GM11168 (cell line): ENCODE measurements at regions not wholly inside any gene's neighbourhood (a gene's known extent, or its start where the extent isn't known, plus 50 kb on each side); places are given as distances from the start of the nearest gene placed in this dataset.

Experiments
- in situ Hi-C: fragments of 300-500 bp; cut with MboI; formaldehyde crosslinking; loops from one replicate; pipeline ENCODE4 v1.12.0; 2022; ENCODE audit warnings: low sequenced_read_pairs; ENCODE audit not compliant: unreplicated experiment

GRCh38 chr3:70849911-70850699 is 537.7 kb upstream of the MDFIC2 start:
- in situ Hi-C loops, result no loop called here

- in situ Hi-C loops, result no loop called here
These were observed 527.9 kb upstream of the MDFIC2 start for GRCh38 chr3:70840106-70840870.

DNA sequence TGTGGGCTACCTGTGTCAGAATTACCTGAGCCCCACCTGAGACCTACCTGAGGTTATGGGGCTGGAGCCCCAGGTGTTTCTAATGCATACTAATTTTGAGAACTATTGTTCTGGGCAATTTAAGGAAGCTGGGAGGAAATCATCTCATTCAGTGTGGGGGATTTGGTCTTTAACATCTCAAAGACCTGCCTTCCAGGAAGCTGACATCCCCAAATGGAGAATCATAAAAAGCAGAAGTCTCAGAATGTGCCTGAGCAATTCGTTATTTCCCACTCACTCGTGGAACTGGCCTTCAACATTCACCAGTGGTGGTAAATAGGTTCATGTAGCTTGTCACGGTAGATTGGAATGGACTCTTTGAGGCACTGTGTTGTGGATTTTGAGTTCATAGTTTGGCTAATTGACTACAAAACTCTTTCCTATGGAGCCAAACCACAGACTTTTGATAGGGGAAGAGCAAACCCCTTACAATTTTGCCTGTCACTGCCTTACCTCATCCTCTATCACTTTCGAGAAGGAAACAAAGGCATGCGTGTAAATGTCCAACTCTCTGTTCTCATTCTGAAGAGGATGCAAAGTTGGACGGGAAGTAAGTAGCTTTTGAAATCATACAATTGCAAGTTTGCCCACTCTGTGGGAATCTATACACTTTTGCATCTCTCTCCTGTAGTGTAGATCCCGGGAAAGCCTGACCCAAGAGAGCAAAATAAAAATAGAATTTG is 521.0 kb upstream of the MDFIC2 start:
- in situ Hi-C loops, result no loop called here

- in situ Hi-C loops, result no loop called here
These were observed 520.4 kb upstream of the MDFIC2 start for GRCh38 chr3:70832834-70833205.

DNA sequence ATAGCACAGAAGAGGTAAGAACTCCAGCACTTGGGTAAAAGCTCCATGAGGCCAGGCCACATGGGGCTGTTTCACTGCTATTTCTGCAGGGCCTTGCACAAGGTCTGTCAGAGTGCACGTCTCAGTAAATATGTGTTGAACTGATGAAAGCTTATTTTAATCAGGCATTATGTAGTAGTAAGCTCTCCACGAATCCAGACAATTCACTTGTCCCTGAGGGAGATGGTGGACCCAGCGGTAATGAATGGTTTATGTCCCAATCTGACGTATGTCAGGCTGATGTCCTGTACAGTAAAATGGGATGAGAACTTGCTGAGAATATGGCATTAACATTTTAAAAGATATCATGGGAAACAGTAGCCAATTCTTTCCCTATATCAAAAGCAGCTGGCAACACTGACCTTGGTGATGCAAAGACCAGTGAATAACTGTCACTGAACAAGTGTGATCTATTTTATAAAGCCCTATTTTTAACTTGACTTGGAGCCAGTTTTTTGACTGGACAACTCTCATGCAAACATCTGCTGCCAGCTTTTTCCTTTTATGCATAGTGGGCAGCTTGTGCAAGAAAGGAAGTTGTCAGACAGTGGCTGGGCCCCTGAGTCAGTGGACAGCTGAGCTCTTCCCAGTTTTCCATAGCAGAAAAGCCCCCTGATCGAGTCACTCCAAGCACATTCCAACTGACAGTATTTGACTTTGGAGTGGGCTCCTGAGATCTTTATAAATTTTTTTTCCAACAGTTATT is 519.8 kb upstream of the MDFIC2 start:
- in situ Hi-C loops, result no loop called here

DNA sequence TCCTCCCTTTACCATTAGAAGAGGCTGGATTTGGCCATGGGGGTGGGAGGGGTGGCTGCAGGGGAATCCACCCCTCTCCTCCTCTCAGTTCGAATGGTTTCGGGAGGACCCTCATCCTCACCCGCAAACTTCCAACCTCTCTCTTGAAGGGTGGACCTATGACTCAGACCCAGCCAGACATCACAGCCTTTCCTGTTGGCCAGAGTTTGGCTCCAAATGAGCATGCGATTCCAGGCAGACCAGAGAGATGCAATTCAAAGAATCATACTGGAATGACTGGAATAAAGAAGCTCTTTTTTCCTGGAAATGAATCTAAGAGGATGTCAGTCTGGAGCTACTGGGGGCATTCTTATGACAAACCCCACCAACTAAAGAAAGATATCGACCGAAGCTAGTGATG is 516.7 kb upstream of the MDFIC2 start:
- in situ Hi-C loops, result no loop called here

GRCh38 chr3:70824773-70825172 is 512.3 kb upstream of the MDFIC2 start:
- in situ Hi-C loops, result no loop called here

- in situ Hi-C loops, result no loop called here
These were observed 511.6 kb upstream of the MDFIC2 start for GRCh38 chr3:70824078-70824477.

DNA sequence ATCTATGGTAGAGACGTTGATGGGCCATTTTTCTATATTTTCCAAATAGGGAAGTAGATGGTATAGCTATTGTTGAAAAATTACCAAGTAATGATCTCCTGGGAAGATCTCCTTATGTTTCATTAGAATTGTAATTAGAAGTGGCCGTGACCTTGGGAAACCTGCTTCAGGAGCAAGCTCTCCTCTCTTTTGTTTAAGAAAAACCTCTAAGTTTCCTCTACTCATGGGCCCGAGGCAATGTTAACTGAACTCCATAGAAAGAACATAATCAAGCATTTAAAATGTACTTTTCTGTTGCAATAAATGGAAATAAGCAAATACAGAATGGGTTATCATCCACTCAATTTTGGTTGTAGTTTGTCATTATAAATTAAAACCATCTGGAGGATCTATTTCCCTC is 511.2 kb upstream of the MDFIC2 start:
- in situ Hi-C loops, result no loop called here

GRCh38 chr3:70822669-70823068 is 510.2 kb upstream of the MDFIC2 start:
- in situ Hi-C loops, result no loop called here

DNA sequence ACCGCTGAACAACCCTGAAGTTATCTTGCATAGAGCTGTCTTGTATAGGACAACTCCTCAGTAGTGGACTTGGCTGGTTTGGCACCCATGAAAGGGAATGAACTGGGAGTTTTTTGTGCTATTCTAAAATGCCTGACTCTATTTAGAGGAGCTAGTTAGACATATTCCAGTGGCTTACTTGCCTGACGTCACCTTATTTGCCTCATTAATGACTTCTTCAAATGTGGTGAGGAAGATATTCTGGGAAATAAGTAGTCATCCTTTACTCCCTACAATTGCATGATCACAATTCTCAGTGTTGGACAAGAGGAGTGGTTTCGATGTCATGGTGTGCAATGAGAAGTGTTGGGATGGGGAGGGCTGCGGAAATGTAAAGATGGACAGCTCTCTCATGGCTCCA is 509.2 kb upstream of the MDFIC2 start:
- in situ Hi-C loops, result no loop called here

DNA sequence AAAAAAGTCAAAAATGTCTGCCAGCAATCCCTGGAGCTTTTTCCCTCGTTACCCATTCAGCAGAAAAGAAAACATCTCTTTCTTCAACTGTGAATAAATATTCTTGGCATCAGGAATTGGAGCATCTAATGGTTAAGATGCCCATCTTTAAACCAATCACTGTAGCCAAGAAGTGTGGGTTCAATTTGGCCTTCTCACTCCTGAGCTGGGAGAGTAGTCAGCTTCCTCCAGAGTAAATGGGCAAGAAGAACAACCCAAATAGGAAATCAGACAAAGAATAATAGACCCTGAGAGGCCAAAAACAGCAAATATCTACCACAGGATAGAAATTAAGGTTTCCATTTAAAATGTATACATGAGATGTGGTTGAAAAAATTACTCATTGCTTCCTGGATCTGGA is 508.0 kb upstream of the MDFIC2 start:
- in situ Hi-C loops, result no loop called here

GRCh38 chr3:70818145-70818544 is 505.7 kb upstream of the MDFIC2 start:
- in situ Hi-C loops, result no loop called here

GRCh38 chr3:70816346-70816745 is 503.9 kb upstream of the MDFIC2 start:
- in situ Hi-C loops, result no loop called here

DNA sequence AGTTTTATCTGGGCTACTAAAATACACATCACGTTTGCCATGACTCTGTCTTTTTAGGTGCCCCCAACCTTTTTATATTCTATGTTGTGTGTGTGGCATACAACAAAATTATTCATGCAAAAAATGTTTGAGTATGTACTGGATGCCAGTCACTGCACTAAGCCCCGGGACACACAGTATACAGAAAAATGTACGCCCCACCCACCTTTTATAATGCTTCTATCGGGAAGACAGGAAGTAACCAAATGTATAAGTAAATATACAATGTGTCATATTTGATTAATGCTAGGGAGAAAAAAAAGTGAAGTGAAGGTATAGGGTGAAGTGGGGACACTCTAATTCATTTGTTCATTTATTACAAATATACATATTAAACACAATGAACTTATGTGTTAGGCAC is 503.4 kb upstream of the MDFIC2 start:
- in situ Hi-C loops, result no loop called here

GRCh38 chr3:70813311-70813710 is 500.9 kb upstream of the MDFIC2 start:
- in situ Hi-C loops, result no loop called here

DNA sequence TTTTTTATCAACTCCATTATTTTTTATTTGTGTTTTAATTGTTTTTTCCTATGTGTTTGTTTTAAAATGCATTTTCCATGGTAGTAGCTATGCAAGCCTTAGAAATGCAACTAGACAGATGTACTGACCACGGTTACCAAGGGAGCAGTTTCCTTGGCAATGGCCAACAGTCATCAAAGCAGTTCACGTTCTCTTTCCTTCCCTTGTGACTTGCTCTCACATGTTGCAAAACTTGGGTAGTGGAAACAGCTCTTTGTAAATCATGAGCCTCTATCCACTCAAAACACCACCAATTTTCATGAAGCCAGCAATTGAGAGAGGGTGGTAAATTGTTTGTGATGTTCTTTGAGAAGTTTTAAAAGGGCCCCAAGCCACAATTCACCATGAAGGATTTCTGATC is 499.4 kb upstream of the MDFIC2 start:
- in situ Hi-C loops, result no loop called here

GRCh38 chr3:70808881-70809280 is 496.4 kb upstream of the MDFIC2 start:
- in situ Hi-C loops, result no loop called here

DNA sequence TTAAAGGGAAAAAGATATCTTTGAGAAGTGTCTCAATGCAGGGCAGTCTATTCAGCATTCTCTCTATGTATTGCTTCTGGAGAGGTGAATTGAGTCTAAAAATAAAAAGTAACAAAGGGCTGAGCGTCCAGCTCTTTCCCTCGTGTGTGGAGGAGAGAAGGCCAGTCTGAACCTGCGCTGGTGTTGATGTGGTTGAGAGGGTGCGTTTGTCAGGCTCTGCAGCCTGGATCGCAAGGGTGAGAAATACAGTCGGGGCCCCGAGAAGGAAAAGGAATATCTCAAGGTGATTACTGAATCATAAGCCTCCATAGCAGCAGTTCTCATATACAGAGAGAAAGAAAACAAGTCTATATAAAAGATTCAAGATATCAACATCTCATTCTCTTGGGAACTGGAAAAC is 494.1 kb upstream of the MDFIC2 start:
- in situ Hi-C loops, result no loop called here

DNA sequence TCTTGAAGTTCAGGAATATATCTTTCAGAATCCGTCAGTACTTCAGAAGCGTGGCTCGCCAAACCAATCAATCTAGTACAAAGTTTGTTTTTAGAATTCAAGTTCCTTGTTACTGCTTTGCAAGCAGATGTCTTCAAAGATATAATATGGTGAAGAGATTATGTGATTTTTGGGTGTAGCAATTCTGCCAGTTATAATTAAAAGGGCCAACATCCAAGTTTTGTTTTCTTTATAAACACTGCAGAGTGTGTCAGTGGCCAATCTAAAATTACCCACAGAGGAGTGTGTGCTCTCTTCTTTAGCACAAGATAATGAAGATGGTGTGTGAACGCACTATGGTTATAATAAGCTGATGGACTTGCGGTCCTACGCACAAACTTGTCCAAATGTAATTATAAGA is 493.6 kb upstream of the MDFIC2 start:
- in situ Hi-C loops, result no loop called here
